ENCODE measurements at regions not wholly inside any gene's neighbourhood (a gene's known extent, or its start where the extent isn't known, plus 50 kb on each side); places are given as distances from the start of the nearest gene placed in this dataset.
"Not testable (repeated sequence)": the region's sequence is repeated elsewhere in the genome, so short reads cannot be mapped to it uniquely, and the experiment has no call there.

- Mint-ChIP-seq H3K9me3 (ENCODE audit: low read depth) (no peaks in the 10 kb centered on the region), H3K4me1 (ENCODE audit: low read depth) (peaks cover 1% of the 10 kb centered on the region), H3K27me3 (no peaks in the 10 kb centered on the region), H3K4me3 (ENCODE audit: low read depth) (no peak overlapping the region), H3K36me3 (ENCODE audit: insufficient read depth) (no peaks in the 10 kb centered on the region), H3K27ac (no peak overlapping the region)
- no peak for DNase-seq (ENCODE audit: low spot score, unreplicated experiment)
- no peak for TF ChIP-seq CTCF (IDR thresholded peaks at IDR 0.05; ENCODE audit: unreplicated experiment)
These were observed 286.4 kb upstream of the AMIGO2 start for GRCh38 chr12:47366157-47366556.

- H3K4me3 Mint-ChIP-seq (ENCODE audit: low read depth); H3K4me1 Mint-ChIP-seq (ENCODE audit: low read depth); DNase-seq (ENCODE audit: low spot score, unreplicated experiment); H3K27me3 Mint-ChIP-seq; H3K36me3 Mint-ChIP-seq (ENCODE audit: insufficient read depth); H3K9me3 Mint-ChIP-seq (ENCODE audit: low read depth): not testable (repeated sequence)
- H3K27ac Mint-ChIP-seq, result peak overlapping the region; percentile 25
These were observed 285.8 kb upstream of the AMIGO2 start for GRCh38 chr12:47365443-47366076.

- TF ChIP-seq CTCF (IDR thresholded peaks at IDR 0.05; ENCODE audit: unreplicated experiment), result no peak
- peaks cover 1% of the 10 kb centered on the region for H3K4me1 Mint-ChIP-seq (ENCODE audit: low read depth)
- peaks cover 1% of the 10 kb centered on the region for H3K9me3 Mint-ChIP-seq (ENCODE audit: low read depth)
- no peak for DNase-seq (ENCODE audit: low spot score, unreplicated experiment)
- no peaks in the 10 kb centered on the region for H3K36me3 Mint-ChIP-seq (ENCODE audit: insufficient read depth)
- no peak overlapping the region for H3K4me3 Mint-ChIP-seq (ENCODE audit: low read depth)
- no peak overlapping the region for H3K27ac Mint-ChIP-seq
- H3K27me3 Mint-ChIP-seq, result no peaks in the 10 kb centered on the region
These were observed 284.5 kb upstream of the AMIGO2 start for GRCh38 chr12:47364261-47364660.

GRCh38 chr12:47362126-47362705 lies 282.5 kb upstream of the AMIGO2 start:
- no peaks in the 10 kb centered on the region for H3K36me3 Mint-ChIP-seq (ENCODE audit: insufficient read depth)
- H3K9me3 Mint-ChIP-seq (ENCODE audit: low read depth), result peaks cover 4% of the 10 kb centered on the region
- H3K4me1 Mint-ChIP-seq (ENCODE audit: low read depth), result peaks cover 1% of the 10 kb centered on the region
- no peak overlapping the region for H3K4me3 Mint-ChIP-seq (ENCODE audit: low read depth)
- no peak for DNase-seq (ENCODE audit: low spot score, unreplicated experiment)
- no peak for TF ChIP-seq CTCF (IDR thresholded peaks at IDR 0.05; ENCODE audit: unreplicated experiment)
- H3K27ac Mint-ChIP-seq, result no peak overlapping the region
- H3K27me3 Mint-ChIP-seq, result no peaks in the 10 kb centered on the region

GRCh38 chr12:47361389-47362021 lies 281.7 kb upstream of the AMIGO2 start:
- Mint-ChIP-seq H3K27me3 (no peaks in the 10 kb centered on the region), H3K4me3 (ENCODE audit: low read depth) (no peak overlapping the region), H3K27ac (no peak overlapping the region), H3K9me3 (ENCODE audit: low read depth) (peaks cover 4% of the 10 kb centered on the region), H3K4me1 (ENCODE audit: low read depth) (peaks cover 1% of the 10 kb centered on the region), H3K36me3 (ENCODE audit: insufficient read depth) (no peaks in the 10 kb centered on the region)
- TF ChIP-seq CTCF (IDR thresholded peaks at IDR 0.05; ENCODE audit: unreplicated experiment), result no peak
- no peak for DNase-seq (ENCODE audit: low spot score, unreplicated experiment)
